Activated CD8-positive, alpha-beta T cell treated with anti-CD3 and anti-CD28 coated beads for 36 hours (primary cell): ENCODE measurements at regions not wholly inside any gene's neighbourhood (a gene's known extent, or its start where the extent isn't known, plus 50 kb on each side); places are given as distances from the start of the nearest gene placed in this dataset.

Experiments used
- ATAC-seq: fragments of 200-7000 bp; cut with Tn5 transposase; one replicate; pipeline ENCODE4 v1.10.0; 2021; ENCODE audit warnings: mild to moderate bottlenecking, moderate library complexity
- CTCF ChIA-PET: fragments of 350-600 bp; sonication (Branson Sonifier 250); formaldehyde crosslinking; loops from one replicate; lab custom pipeline; 2021; ENCODE audit warnings: antibody characterized with exemption; lab: Charles Lee
- POLR2A ChIA-PET: fragments of 350-600 bp; sonication (Branson Sonifier 250); formaldehyde crosslinking; loops from one replicate; lab custom pipeline; 2021; ENCODE audit warnings: antibody characterized with exemption; lab: Charles Lee
- DNase-seq: peaks from one replicate; pipeline ENCODE4 v3.0.0-alpha.2; 2020
- H3K27ac Mint-ChIP-seq: one replicate; pipeline ENCODE4 v1.8.0; 2021; ENCODE audit warnings: mild to moderate bottlenecking, mixed read lengths
- H3K27me3 Mint-ChIP-seq: one replicate; pipeline ENCODE4 v1.8.0; 2021; ENCODE audit warnings: mixed read lengths
- H3K36me3 Mint-ChIP-seq: one replicate; pipeline ENCODE4 v1.8.0; 2021; ENCODE audit warnings: low read depth, mixed read lengths
- H3K4me1 Mint-ChIP-seq: one replicate; pipeline ENCODE4 v1.8.0; 2021; ENCODE audit warnings: low read depth, mixed read lengths
- H3K4me3 Mint-ChIP-seq: one replicate; pipeline ENCODE4 v1.8.0; 2021; ENCODE audit warnings: mild to moderate bottlenecking, moderate library complexity, mixed read lengths
- H3K9me3 Mint-ChIP-seq: one replicate; pipeline ENCODE4 v1.8.0; 2021; ENCODE audit warnings: mixed read lengths
- intact Hi-C: fragments of 100-400 bp; cut with micrococcal nuclease; formaldehyde crosslinking; loops from one replicate; pipeline ENCODE4 v1.10.0; 2022
- TF ChIP-seq, protein P1 (sequence below): fragments of 200-600 bp; IDR thresholded peaks from one replicate; pipeline ENCODE4 v1.8.0; 2022; ENCODE audit warnings: antibody characterized with exemption, mild to moderate bottlenecking

GRCh38 chr2:212745359-212745758 lies 206.8 kb upstream of the ERBB4 start:
- Mint-ChIP-seq H3K36me3 (no peaks in the 10 kb centered on the region), H3K9me3 (no peaks in the 10 kb centered on the region), H3K27ac (no peak overlapping the region), H3K4me3 (no peak overlapping the region), H3K4me1 (no peaks in the 10 kb centered on the region), H3K27me3 (no peaks in the 10 kb centered on the region)
- no peak for ATAC-seq
- DNase-seq = no peak
- TF ChIP-seq, protein P1, sequence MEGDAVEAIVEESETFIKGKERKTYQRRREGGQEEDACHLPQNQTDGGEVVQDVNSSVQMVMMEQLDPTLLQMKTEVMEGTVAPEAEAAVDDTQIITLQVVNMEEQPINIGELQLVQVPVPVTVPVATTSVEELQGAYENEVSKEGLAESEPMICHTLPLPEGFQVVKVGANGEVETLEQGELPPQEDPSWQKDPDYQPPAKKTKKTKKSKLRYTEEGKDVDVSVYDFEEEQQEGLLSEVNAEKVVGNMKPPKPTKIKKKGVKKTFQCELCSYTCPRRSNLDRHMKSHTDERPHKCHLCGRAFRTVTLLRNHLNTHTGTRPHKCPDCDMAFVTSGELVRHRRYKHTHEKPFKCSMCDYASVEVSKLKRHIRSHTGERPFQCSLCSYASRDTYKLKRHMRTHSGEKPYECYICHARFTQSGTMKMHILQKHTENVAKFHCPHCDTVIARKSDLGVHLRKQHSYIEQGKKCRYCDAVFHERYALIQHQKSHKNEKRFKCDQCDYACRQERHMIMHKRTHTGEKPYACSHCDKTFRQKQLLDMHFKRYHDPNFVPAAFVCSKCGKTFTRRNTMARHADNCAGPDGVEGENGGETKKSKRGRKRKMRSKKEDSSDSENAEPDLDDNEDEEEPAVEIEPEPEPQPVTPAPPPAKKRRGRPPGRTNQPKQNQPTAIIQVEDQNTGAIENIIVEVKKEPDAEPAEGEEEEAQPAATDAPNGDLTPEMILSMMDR = no peak
- ChIA-PET POLR2A (interaction anchor here (1.1 kb wide), 1 partner anchor 9 kb away, joined by 3 read pairs; no protein-coding TSS in a partner anchor), CTCF (no interaction called here)
- intact Hi-C loops = no loop called here

DNA sequence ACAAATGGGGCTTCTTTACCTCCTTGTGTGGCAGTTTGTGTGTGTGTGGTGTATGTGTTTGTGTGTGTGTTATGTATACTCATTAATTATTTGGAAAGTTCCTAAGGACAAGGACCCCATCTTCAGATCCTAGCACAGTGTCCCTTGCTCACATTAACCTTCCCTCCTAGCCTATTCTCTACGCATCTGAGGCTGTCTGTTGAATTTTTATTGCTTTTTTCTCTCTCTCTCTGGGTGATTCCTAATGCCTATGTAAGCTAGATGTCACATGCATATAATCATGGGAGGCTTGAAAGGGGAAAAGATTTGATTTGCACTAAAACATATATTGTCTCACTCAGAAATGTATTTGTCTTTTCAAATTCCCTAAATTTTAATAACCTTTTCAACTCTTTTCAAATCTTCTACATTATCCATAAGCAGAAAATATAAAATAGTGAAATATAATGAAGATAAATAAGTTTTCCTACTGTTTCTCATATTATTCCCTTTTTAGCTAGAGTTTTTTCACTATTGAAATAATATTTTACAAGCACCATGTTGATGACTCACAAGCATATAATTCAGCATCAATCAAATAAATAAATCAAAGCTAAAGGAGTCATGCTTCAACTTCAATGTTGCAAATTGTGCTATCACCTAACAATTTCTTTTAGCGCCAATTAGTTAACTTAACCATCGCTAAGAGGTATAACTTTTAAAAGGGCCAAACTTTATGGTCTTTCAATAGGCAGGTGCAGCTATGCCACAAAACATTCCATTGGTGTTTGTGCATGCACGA lies 199.0 kb upstream of the ERBB4 start:
- H3K36me3 Mint-ChIP-seq = no peaks in the 10 kb centered on the region
- no peaks in the 10 kb centered on the region for H3K27me3 Mint-ChIP-seq
- H3K4me1 Mint-ChIP-seq = peaks cover 5% of the 10 kb centered on the region
- ATAC-seq (no peak), DNase-seq (no peak)
- ChIA-PET CTCF (interaction anchor here (1.1 to 1.5 kb wide), 2 partner anchors 27 to 439 kb away, joined by 3 read pairs; no protein-coding TSS in a partner anchor), POLR2A (no interaction called here)
- intact Hi-C loops = no loop called here
- no peaks in the 10 kb centered on the region for H3K9me3 Mint-ChIP-seq
- TF ChIP-seq, protein P1 = no peak
- H3K4me3 Mint-ChIP-seq = no peak overlapping the region
- H3K27ac Mint-ChIP-seq = no peak overlapping the region

DNA sequence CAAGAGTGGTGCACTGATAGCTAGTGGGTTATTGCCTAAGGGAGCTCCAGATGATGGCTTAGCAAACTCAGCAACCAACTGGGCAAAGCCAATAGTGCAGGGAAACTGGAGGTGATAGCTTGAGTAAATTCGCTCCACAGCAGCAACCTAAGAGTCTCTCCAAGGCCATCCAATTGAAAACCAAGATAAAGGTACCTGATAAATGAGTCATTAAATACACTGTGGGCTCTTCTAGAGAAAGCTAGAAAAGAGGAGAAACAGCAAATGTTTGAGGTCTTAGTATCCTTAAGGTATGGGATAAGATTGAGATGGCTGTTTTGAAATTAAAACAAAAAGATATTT lies 197.8 kb upstream of the ERBB4 start:
- intact Hi-C loops = no loop called here
- ChIA-PET CTCF (no interaction called here), POLR2A (no interaction called here)
- DNase-seq (no peak), ATAC-seq (no peak)
- H3K27ac Mint-ChIP-seq = no peak overlapping the region
- no peaks in the 10 kb centered on the region for H3K36me3 Mint-ChIP-seq
- peaks cover 6% of the 10 kb centered on the region for H3K4me1 Mint-ChIP-seq
- TF ChIP-seq, protein P1 = no peak
- H3K9me3 Mint-ChIP-seq = no peaks in the 10 kb centered on the region
- no peaks in the 10 kb centered on the region for H3K27me3 Mint-ChIP-seq
- H3K4me3 Mint-ChIP-seq = no peak overlapping the region

GRCh38 chr2:212733273-212733672 lies 194.7 kb upstream of the ERBB4 start:
- CTCF ChIA-PET = no interaction called here

GRCh38 chr2:212732860-212733259 lies 194.3 kb upstream of the ERBB4 start:
- H3K4me3 Mint-ChIP-seq = no peak overlapping the region
- peaks cover 24% of the 10 kb centered on the region for H3K4me1 Mint-ChIP-seq
- POLR2A ChIA-PET = no interaction called here
- CTCF ChIA-PET = no interaction called here
- H3K27ac Mint-ChIP-seq = no peak overlapping the region
- TF ChIP-seq, protein P1 = no peak
- no peaks in the 10 kb centered on the region for H3K27me3 Mint-ChIP-seq
- ATAC-seq (no peak), DNase-seq (no peak)
- no peaks in the 10 kb centered on the region for H3K9me3 Mint-ChIP-seq
- intact Hi-C loops = no loop called here
- H3K36me3 Mint-ChIP-seq = no peaks in the 10 kb centered on the region

More at GRCh38 chr2:212733273-212733672, 194.7 kb upstream of the ERBB4 start:
- Mint-ChIP-seq H3K4me3 (no peak overlapping the region), H3K27ac (no peak overlapping the region), H3K9me3 (no peaks in the 10 kb centered on the region), H3K36me3 (no peaks in the 10 kb centered on the region), H3K27me3 (no peaks in the 10 kb centered on the region), H3K4me1 (peaks cover 20% of the 10 kb centered on the region)
- DNase-seq (no peak), ATAC-seq (no peak)
- intact Hi-C loops = no loop called here
- TF ChIP-seq, protein P1 = no peak
- POLR2A ChIA-PET = no interaction called here
